GM12878 (cell line): ENCODE measurements at regions not wholly inside any gene's neighbourhood (a gene's known extent, or its start where the extent isn't known, plus 50 kb on each side); places are given as distances from the start of the nearest gene placed in this dataset.

Experiments
- ASH2L ChIP-seq: fragments of 300-600, 200-600 bp; sonication (generic); IDR thresholded peaks from 2 replicates; pipeline ENCODE4 v1.6.1; 2017; ENCODE audit warnings: low read depth, mild to moderate bottlenecking, borderline replicate concordance
- MEF2A ChIP-seq: IDR thresholded peaks from 2 replicates; pipeline ENCODE4 v1.6.1; 2011; ENCODE audit warnings: low read depth, mild to moderate bottlenecking, low read length, moderate library complexity; ENCODE audit not compliant: insufficient read depth
- NR2C2 ChIP-seq: IDR thresholded peaks from 2 replicates; pipeline ENCODE4 v1.6.1; 2011; ENCODE audit warnings: borderline replicate concordance, low read depth; ENCODE audit not compliant: control insufficient read depth, insufficient read length
- SMC3 ChIP-seq: IDR thresholded peaks from 2 replicates; pipeline ENCODE4 v1.6.1; 2011; ENCODE audit warnings: low read length, improper control_type of control experiment, borderline replicate concordance
- TBL1XR1 ChIP-seq: IDR thresholded peaks from 2 replicates; pipeline ENCODE4 v1.6.1; 2012; ENCODE audit warnings: low read depth, low read length, improper control_type of control experiment
- TF ChIP-seq, protein P1 (sequence below): fragments of 150-350 bp; IDR thresholded peaks from 2 replicates; pipeline ENCODE4 v1.6.1; 2016; ENCODE audit warnings: low read depth, low read length
- TF ChIP-seq, protein P2 (sequence below): IDR thresholded peaks from 2 replicates; pipeline ENCODE4 v1.6.1; 2011; ENCODE audit warnings: borderline replicate concordance, low read depth, mild to moderate bottlenecking, moderate library complexity, mixed read lengths, low read length; ENCODE audit not compliant: insufficient read depth; ENCODE audit errors: extremely low read length
- TF ChIP-seq, protein P3 (sequence below): fragments of 450-650 bp; IDR thresholded peaks from 2 replicates; pipeline ENCODE4 v1.6.1; 2016; ENCODE audit warnings: mild to moderate bottlenecking, moderate library complexity, borderline replicate concordance
- TF ChIP-seq, protein P4 (sequence below): fragments of 450-650 bp; IDR thresholded peaks from 2 replicates; pipeline ENCODE4 v1.6.1; 2016; ENCODE audit warnings: mild to moderate bottlenecking

DNA sequence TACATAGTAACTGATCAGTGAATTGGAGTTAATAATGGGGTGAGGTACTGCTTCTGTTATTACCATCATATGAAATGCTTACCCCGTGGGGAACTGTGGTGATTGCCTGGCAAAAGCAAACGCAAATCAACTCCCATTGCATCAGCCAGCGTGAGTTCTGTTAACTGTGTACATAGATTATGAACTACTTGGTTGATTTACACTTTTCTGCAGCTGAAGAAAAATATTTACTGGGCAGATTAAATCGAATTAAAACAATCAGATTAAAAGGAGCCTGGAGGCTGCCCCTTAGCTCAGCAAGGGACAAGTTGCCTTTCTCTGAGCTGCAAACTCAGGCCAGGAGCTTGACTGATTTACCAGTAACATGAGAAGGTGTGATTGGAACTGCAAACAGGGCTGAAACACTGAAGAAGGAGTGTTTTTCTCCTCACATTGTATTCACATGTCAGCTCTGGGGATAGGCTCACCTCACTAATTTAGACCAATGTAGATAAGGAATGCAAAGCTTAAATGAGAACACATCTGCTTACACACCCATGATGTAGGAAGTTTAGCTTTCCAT is 220.1 kb downstream of the OSR1 start (continued):
- TF ChIP-seq, protein P1, sequence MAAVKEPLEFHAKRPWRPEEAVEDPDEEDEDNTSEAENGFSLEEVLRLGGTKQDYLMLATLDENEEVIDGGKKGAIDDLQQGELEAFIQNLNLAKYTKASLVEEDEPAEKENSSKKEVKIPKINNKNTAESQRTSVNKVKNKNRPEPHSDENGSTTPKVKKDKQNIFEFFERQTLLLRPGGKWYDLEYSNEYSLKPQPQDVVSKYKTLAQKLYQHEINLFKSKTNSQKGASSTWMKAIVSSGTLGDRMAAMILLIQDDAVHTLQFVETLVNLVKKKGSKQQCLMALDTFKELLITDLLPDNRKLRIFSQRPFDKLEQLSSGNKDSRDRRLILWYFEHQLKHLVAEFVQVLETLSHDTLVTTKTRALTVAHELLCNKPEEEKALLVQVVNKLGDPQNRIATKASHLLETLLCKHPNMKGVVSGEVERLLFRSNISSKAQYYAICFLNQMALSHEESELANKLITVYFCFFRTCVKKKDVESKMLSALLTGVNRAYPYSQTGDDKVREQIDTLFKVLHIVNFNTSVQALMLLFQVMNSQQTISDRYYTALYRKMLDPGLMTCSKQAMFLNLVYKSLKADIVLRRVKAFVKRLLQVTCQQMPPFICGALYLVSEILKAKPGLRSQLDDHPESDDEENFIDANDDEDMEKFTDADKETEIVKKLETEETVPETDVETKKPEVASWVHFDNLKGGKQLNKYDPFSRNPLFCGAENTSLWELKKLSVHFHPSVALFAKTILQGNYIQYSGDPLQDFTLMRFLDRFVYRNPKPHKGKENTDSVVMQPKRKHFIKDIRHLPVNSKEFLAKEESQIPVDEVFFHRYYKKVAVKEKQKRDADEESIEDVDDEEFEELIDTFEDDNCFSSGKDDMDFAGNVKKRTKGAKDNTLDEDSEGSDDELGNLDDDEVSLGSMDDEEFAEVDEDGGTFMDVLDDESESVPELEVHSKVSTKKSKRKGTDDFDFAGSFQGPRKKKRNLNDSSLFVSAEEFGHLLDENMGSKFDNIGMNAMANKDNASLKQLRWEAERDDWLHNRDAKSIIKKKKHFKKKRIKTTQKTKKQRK: no peak
- TF ChIP-seq MEF2A (no peak), TBL1XR1 (no peak), NR2C2 (no peak), ASH2L (no peak), SMC3 (no peak)
- TF ChIP-seq, protein P2, sequence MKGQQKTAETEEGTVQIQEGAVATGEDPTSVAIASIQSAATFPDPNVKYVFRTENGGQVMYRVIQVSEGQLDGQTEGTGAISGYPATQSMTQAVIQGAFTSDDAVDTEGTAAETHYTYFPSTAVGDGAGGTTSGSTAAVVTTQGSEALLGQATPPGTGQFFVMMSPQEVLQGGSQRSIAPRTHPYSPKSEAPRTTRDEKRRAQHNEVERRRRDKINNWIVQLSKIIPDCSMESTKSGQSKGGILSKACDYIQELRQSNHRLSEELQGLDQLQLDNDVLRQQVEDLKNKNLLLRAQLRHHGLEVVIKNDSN: no peak
- TF ChIP-seq, protein P3, sequence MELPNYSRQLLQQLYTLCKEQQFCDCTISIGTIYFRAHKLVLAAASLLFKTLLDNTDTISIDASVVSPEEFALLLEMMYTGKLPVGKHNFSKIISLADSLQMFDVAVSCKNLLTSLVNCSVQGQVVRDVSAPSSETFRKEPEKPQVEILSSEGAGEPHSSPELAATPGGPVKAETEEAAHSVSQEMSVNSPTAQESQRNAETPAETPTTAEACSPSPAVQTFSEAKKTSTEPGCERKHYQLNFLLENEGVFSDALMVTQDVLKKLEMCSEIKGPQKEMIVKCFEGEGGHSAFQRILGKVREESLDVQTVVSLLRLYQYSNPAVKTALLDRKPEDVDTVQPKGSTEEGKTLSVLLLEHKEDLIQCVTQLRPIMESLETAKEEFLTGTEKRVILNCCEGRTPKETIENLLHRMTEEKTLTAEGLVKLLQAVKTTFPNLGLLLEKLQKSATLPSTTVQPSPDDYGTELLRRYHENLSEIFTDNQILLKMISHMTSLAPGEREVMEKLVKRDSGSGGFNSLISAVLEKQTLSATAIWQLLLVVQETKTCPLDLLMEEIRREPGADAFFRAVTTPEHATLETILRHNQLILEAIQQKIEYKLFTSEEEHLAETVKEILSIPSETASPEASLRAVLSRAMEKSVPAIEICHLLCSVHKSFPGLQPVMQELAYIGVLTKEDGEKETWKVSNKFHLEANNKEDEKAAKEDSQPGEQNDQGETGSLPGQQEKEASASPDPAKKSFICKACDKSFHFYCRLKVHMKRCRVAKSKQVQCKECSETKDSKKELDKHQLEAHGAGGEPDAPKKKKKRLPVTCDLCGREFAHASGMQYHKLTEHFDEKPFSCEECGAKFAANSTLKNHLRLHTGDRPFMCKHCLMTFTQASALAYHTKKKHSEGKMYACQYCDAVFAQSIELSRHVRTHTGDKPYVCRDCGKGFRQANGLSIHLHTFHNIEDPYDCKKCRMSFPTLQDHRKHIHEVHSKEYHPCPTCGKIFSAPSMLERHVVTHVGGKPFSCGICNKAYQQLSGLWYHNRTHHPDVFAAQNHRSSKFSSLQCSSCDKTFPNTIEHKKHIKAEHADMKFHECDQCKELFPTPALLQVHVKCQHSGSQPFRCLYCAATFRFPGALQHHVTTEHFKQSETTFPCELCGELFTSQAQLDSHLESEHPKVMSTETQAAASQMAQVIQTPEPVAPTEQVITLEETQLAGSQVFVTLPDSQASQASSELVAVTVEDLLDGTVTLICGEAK: no peak
- TF ChIP-seq, protein P4, sequence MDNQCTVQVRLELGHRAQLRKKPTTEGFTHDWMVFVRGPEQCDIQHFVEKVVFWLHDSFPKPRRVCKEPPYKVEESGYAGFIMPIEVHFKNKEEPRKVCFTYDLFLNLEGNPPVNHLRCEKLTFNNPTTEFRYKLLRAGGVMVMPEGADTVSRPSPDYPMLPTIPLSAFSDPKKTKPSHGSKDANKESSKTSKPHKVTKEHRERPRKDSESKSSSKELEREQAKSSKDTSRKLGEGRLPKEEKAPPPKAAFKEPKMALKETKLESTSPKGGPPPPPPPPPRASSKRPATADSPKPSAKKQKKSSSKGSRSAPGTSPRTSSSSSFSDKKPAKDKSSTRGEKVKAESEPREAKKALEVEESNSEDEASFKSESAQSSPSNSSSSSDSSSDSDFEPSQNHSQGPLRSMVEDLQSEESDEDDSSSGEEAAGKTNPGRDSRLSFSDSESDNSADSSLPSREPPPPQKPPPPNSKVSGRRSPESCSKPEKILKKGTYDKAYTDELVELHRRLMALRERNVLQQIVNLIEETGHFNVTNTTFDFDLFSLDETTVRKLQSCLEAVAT: no peak
